GM21515 (cell line): ENCODE measurements at regions not wholly inside any gene's neighbourhood (a gene's known extent, or its start where the extent isn't known, plus 50 kb on each side); places are given as distances from the start of the nearest gene placed in this dataset.
"Not testable (repeated sequence)": the region's sequence is repeated elsewhere in the genome, so short reads cannot be mapped to it uniquely, and the experiment has no call there.

Source experiments
- ATAC-seq: cut with Tn5 transposase; IDR thresholded peaks from one replicate; pipeline ENCODE4 v1.9.1; 2021; ENCODE audit not compliant: unreplicated experiment

GRCh38 chr14:105675433-105675832 lies 149.1 kb downstream of the TMEM121 start:
- not testable (repeated sequence) for ATAC-seq

GRCh38 chr14:105675905-105676670 lies 149.7 kb downstream of the TMEM121 start:
- ATAC-seq: not testable (repeated sequence)

- not testable (repeated sequence) for ATAC-seq
Measured at GRCh38 chr14:105678057-105678456, 151.7 kb downstream of the TMEM121 start.

GRCh38 chr14:105678996-105679958 lies 152.9 kb downstream of the TMEM121 start:
- ATAC-seq: peak; percentile 29

- ATAC-seq: peak; percentile 52
Measured at GRCh38 chr14:105679959-105680735, 153.8 kb downstream of the TMEM121 start.

GRCh38 chr14:105680736-105681098 lies 154.3 kb downstream of the TMEM121 start:
- peak; percentile 32 for ATAC-seq

- ATAC-seq: not testable (repeated sequence)
Measured at GRCh38 chr14:105681606-105682185, 155.3 kb downstream of the TMEM121 start.

GRCh38 chr14:105682442-105682841 lies 156.1 kb downstream of the TMEM121 start:
- not testable (repeated sequence) for ATAC-seq

- no peak for ATAC-seq
Measured at GRCh38 chr14:105682956-105683570, 156.7 kb downstream of the TMEM121 start.

GRCh38 chr14:105684056-105684455 lies 157.7 kb downstream of the TMEM121 start:
- not testable (repeated sequence) for ATAC-seq

GRCh38 chr14:105684597-105684996 lies 158.2 kb downstream of the TMEM121 start:
- ATAC-seq: not testable (repeated sequence)

- ATAC-seq: no peak
Measured at GRCh38 chr14:105685003-105685402, 158.6 kb downstream of the TMEM121 start.

- not testable (repeated sequence) for ATAC-seq
Measured at GRCh38 chr14:105685605-105686004, 159.2 kb downstream of the TMEM121 start.

GRCh38 chr14:105686050-105686449 lies 159.7 kb downstream of the TMEM121 start:
- ATAC-seq: not testable (repeated sequence)

GRCh38 chr14:105686462-105687170 lies 160.2 kb downstream of the TMEM121 start:
- ATAC-seq: not testable (repeated sequence)

GRCh38 chr14:105687171-105688022 lies 161.0 kb downstream of the TMEM121 start:
- not testable (repeated sequence) for ATAC-seq

GRCh38 chr14:105688023-105688351 lies 161.6 kb downstream of the TMEM121 start:
- not testable (repeated sequence) for ATAC-seq

GRCh38 chr14:105688664-105689221 lies 162.4 kb downstream of the TMEM121 start:
- not testable (repeated sequence) for ATAC-seq
